Mesodermal cell (in vitro differentiated cells): ENCODE measurements at regions not wholly inside any gene's neighbourhood (a gene's known extent, or its start where the extent isn't known, plus 50 kb on each side); places are given as distances from the start of the nearest gene placed in this dataset.
"Not testable (repeated sequence)": the region's sequence is repeated elsewhere in the genome, so short reads cannot be mapped to it uniquely, and the experiment has no call there.

ENCODE experiments used
- H3K27ac ChIP-seq: 2 replicates; pipeline ENCODE4 v1.7.0; 2013; ENCODE audit warnings: mild to moderate bottlenecking, low read depth, low read length, moderate library complexity; ENCODE audit not compliant: severe bottlenecking
- H3K36me3 ChIP-seq: 2 replicates; pipeline ENCODE4 v1.7.1; 2013; ENCODE audit warnings: mild to moderate bottlenecking, low read length, moderate library complexity; ENCODE audit not compliant: control insufficient read depth, insufficient read depth
- H3K4me1 ChIP-seq: one replicate; pipeline ENCODE4 v1.7.1; 2013; ENCODE audit warnings: mild to moderate bottlenecking, low read length; ENCODE audit not compliant: insufficient read depth, control insufficient read depth, poor library complexity, severe bottlenecking
- H3K4me3 ChIP-seq: 2 replicates; pipeline ENCODE4 v1.7.0; 2013; ENCODE audit warnings: low read length, control low read depth, mild to moderate bottlenecking; ENCODE audit not compliant: insufficient read depth, poor library complexity, severe bottlenecking; ENCODE audit errors: extremely low read depth
- H3K9me3 ChIP-seq: 2 replicates; pipeline ENCODE4 v1.7.1; 2013; ENCODE audit warnings: mild to moderate bottlenecking, low read length, moderate library complexity; ENCODE audit not compliant: control insufficient read depth
- WGBS, 2 experiments: methylation state at CpG; one replicate each; pipeline ENCODE4 v1.1.5; 2013; ENCODE audit warnings: missing lambda C conversion rate in 2 of 2; ENCODE audit not compliant: insufficient coverage in 2 of 2; 5-methylcytosine and 5-hydroxymethylcytosine counted together

- H3K4me1 ChIP-seq: no peaks in the 10 kb centered on the region
- H3K36me3 ChIP-seq: no peaks in the 10 kb centered on the region
- no peak overlapping the region for H3K27ac ChIP-seq
- no peaks in the 10 kb centered on the region for H3K9me3 ChIP-seq
- WGBS, 2 experiments: 100% methylated on average over 1 of the region's 1 CpG; no CpG with 5 or more reads in 1 of the 2 experiments
- no peak overlapping the region for H3K4me3 ChIP-seq
Measured at GRCh38 chr20:54763366-54763765, 288.0 kb downstream of the DOK5 start.

- Histone ChIP-seq H3K36me3 (no peaks in the 10 kb centered on the region), H3K4me3 (no peak overlapping the region)
Measured at GRCh38 chr20:54759589-54759988, 284.2 kb downstream of the DOK5 start.

GRCh38 chr20:54746796-54747195 is 271.4 kb downstream of the DOK5 start:
- no peaks in the 10 kb centered on the region for H3K4me1 ChIP-seq
- no peaks in the 10 kb centered on the region for H3K36me3 ChIP-seq
- no peaks in the 10 kb centered on the region for H3K9me3 ChIP-seq
- H3K27ac ChIP-seq: no peak overlapping the region
- no peak overlapping the region for H3K4me3 ChIP-seq
- 63 to 70% methylated on average over 1 to 2 of the region's 2 CpGs for WGBS, 2 experiments

More at GRCh38 chr20:54759589-54759988, 284.2 kb downstream of the DOK5 start:
- Histone ChIP-seq H3K27ac (no peak overlapping the region), H3K4me1 (no peaks in the 10 kb centered on the region), H3K9me3 (no peaks in the 10 kb centered on the region)
- 100% methylated on average over 1 of the region's 4 CpGs; no CpG with 5 or more reads in 1 of the 2 experiments for WGBS, 2 experiments

- Histone ChIP-seq H3K4me1 (no peaks in the 10 kb centered on the region), H3K27ac (no peak overlapping the region), H3K36me3 (no peaks in the 10 kb centered on the region), H3K4me3 (no peak overlapping the region), H3K9me3 (no peaks in the 10 kb centered on the region)
- no CpG with 5 or more reads among the region's 5 CpGs for WGBS, 2 experiments
Measured at GRCh38 chr20:54745780-54746179, 270.4 kb downstream of the DOK5 start.

- no peaks in the 10 kb centered on the region for H3K4me1 ChIP-seq
- H3K27ac ChIP-seq: no peak overlapping the region
- no CpG with 5 or more reads among the region's 2 CpGs for WGBS, 2 experiments
- no peak overlapping the region for H3K4me3 ChIP-seq
- H3K9me3 ChIP-seq: no peaks in the 10 kb centered on the region
- no peaks in the 10 kb centered on the region for H3K36me3 ChIP-seq
Measured at GRCh38 chr20:54744097-54744496, 268.7 kb downstream of the DOK5 start.

- no peaks in the 10 kb centered on the region for H3K4me1 ChIP-seq
- no peaks in the 10 kb centered on the region for H3K36me3 ChIP-seq
- H3K27ac ChIP-seq: no peak overlapping the region
- no peak overlapping the region for H3K4me3 ChIP-seq
- 88% methylated on average over 1 of the region's 1 CpG for WGBS, 2 experiments
- no peaks in the 10 kb centered on the region for H3K9me3 ChIP-seq
Measured at GRCh38 chr20:54742193-54742592, 266.8 kb downstream of the DOK5 start.

GRCh38 chr20:54736421-54736820 is 261.0 kb downstream of the DOK5 start:
- no peak overlapping the region for H3K27ac ChIP-seq
- H3K4me3 ChIP-seq: no peak overlapping the region
- no peaks in the 10 kb centered on the region for H3K9me3 ChIP-seq
- H3K36me3 ChIP-seq: no peaks in the 10 kb centered on the region
- H3K4me1 ChIP-seq: no peaks in the 10 kb centered on the region
- WGBS, 2 experiments: 100% methylated on average over 1 of the region's 4 CpGs; no CpG with 5 or more reads in 1 of the 2 experiments

- Histone ChIP-seq H3K4me1 (no peaks in the 10 kb centered on the region), H3K4me3 (no peak overlapping the region), H3K36me3 (no peaks in the 10 kb centered on the region), H3K27ac (no peak overlapping the region), H3K9me3 (no peaks in the 10 kb centered on the region)
Measured at GRCh38 chr20:54733687-54734086, 258.3 kb downstream of the DOK5 start.

- Histone ChIP-seq H3K4me3 (no peak overlapping the region), H3K36me3 (no peaks in the 10 kb centered on the region)
- WGBS, 2 experiments: 88% methylated on average over 1 of the region's 4 CpGs; no CpG with 5 or more reads in 1 of the 2 experiments
Measured at GRCh38 chr20:54727490-54727889, 252.1 kb downstream of the DOK5 start.

GRCh38 chr20:54726687-54727300 is 251.4 kb downstream of the DOK5 start:
- 70 to 74% methylated on average over 4 to 6 of the region's 6 CpGs for WGBS, 2 experiments
- no peak overlapping the region for H3K27ac ChIP-seq

More at GRCh38 chr20:54727490-54727889, 252.1 kb downstream of the DOK5 start:
- H3K4me1 ChIP-seq: no peaks in the 10 kb centered on the region
- no peak overlapping the region for H3K27ac ChIP-seq
- H3K9me3 ChIP-seq: no peaks in the 10 kb centered on the region

GRCh38 chr20:54725266-54725665 is 249.9 kb downstream of the DOK5 start:
- H3K4me3 ChIP-seq: not testable (repeated sequence)

More at GRCh38 chr20:54726687-54727300, 251.4 kb downstream of the DOK5 start:
- Histone ChIP-seq H3K4me1 (no peaks in the 10 kb centered on the region), H3K4me3 (no peak overlapping the region), H3K36me3 (no peaks in the 10 kb centered on the region), H3K9me3 (no peaks in the 10 kb centered on the region)

More at GRCh38 chr20:54725266-54725665, 249.9 kb downstream of the DOK5 start:
- not testable (repeated sequence) for H3K9me3 ChIP-seq, H3K4me1 ChIP-seq, H3K36me3 ChIP-seq, H3K27ac ChIP-seq
- no CpG with 5 or more reads among the region's 2 CpGs for WGBS, 2 experiments
